ENCODE measurements at regions not wholly inside any gene's neighbourhood (a gene's known extent, or its start where the extent isn't known, plus 50 kb on each side); places are given as distances from the start of the nearest gene placed in this dataset.

GRCh38 chr16:66020046-66020445 lies 346.4 kb upstream of the CDH5 start:
- no peak for TF ChIP-seq CTCF (IDR thresholded peaks at IDR 0.05; ENCODE audit: low read depth, low read length, poor library complexity, severe bottlenecking)
- TF ChIP-seq EZH2phosphoT487 (IDR thresholded peaks at IDR 0.05; ENCODE audit: borderline replicate concordance, low read length): no peak

All from DOHH2 (cell line).